Activated T-helper 1 cell treated with anti-CD3 and anti-CD28 coated beads, Interleukin-12 subunit alpha, Interleukin-12 subunit beta, Interleukin-2, Interleukin-4 antibody, amounts not matched to agents 30 ng/mL and 10 ng/mL and 1 ng/mL, durations not matched to agents 14 hours and 24 hours and 36 hours (primary cell): ENCODE measurements at regions not wholly inside any gene's neighbourhood (a gene's known extent, or its start where the extent isn't known, plus 50 kb on each side); places are given as distances from the start of the nearest gene placed in this dataset.

Source experiments
- DNase-seq: peaks from one replicate; pipeline ENCODE4 v3.0.0; 2021; ENCODE audit warnings: low spot score
- H3K27ac Mint-ChIP-seq: one replicate; pipeline ENCODE4 v1.8.0; 2021; ENCODE audit warnings: mild to moderate bottlenecking, mixed read lengths
- H3K27me3 Mint-ChIP-seq: one replicate; pipeline ENCODE4 v1.8.0; 2022; ENCODE audit warnings: mild to moderate bottlenecking, moderate library complexity, mixed read lengths; ENCODE audit not compliant: insufficient read depth
- H3K36me3 Mint-ChIP-seq: one replicate; pipeline ENCODE4 v1.8.0; 2021; ENCODE audit warnings: low read depth, mixed read lengths
- H3K4me1 Mint-ChIP-seq: one replicate; pipeline ENCODE4 v1.8.0; 2021; ENCODE audit warnings: low read depth, mixed read lengths
- H3K4me3 Mint-ChIP-seq: one replicate; pipeline ENCODE4 v1.8.0; 2021; ENCODE audit warnings: mild to moderate bottlenecking, moderate library complexity, mixed read lengths
- H3K9me3 Mint-ChIP-seq: one replicate; pipeline ENCODE4 v1.8.0; 2021; ENCODE audit warnings: mixed read lengths
- intact Hi-C: fragments of 100-400 bp; cut with micrococcal nuclease; formaldehyde crosslinking; loops from one replicate; pipeline ENCODE4 v1.15.1; 2024

- Mint-ChIP-seq H3K4me3 (no peak overlapping the region), H3K27me3 (peaks cover 2% of the 10 kb centered on the region), H3K9me3 (no peaks in the 10 kb centered on the region), H3K4me1 (peaks cover 34% of the 10 kb centered on the region), H3K27ac (no peak overlapping the region), H3K36me3 (no peaks in the 10 kb centered on the region)
- intact Hi-C loops: no loop called here
- no peak for DNase-seq
Observed at GRCh38 chr1:232899839-232900238, 50.6 kb upstream of the NTPCR start.
